GM10266 (cell line): ENCODE measurements at regions not wholly inside any gene's neighbourhood (a gene's known extent, or its start where the extent isn't known, plus 50 kb on each side); places are given as distances from the start of the nearest gene placed in this dataset.

ENCODE experiments used
- DNase-seq: peaks from one replicate; pipeline ENCODE4 v3.0.0; 2012; ENCODE audit errors: extremely low spot score
- TF ChIP-seq, protein P1 (sequence below): IDR thresholded peaks from 2 replicates; pipeline ENCODE4 v1.5.1; 2012; ENCODE audit warnings: mild to moderate bottlenecking, low read depth; ENCODE audit not compliant: control insufficient read depth, insufficient read depth; ENCODE audit errors: missing control alignments

DNA sequence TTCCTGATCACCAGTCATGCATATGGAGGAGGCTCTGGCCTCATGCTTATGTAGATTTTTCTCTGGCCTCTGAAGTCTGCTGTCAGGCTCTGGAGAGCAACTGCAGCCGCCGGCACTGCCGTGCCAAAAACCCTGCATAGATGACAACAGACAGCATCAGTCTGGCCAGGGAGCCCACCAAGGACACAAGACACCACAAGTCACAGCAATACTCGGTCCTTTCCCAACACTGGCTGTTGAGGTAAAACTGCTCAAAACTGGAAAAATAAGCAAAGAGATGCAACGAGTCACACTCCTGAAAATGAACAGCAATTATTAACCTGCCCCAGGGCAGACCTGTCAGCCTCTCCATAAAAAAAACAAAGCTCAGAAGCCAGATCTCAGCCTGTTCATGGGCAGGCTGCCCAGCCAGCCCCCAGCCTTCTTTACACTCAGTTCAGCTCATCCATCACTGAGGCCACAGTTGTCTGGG lies 186.0 kb upstream of the RAB6C start:
- TF ChIP-seq, protein P1, sequence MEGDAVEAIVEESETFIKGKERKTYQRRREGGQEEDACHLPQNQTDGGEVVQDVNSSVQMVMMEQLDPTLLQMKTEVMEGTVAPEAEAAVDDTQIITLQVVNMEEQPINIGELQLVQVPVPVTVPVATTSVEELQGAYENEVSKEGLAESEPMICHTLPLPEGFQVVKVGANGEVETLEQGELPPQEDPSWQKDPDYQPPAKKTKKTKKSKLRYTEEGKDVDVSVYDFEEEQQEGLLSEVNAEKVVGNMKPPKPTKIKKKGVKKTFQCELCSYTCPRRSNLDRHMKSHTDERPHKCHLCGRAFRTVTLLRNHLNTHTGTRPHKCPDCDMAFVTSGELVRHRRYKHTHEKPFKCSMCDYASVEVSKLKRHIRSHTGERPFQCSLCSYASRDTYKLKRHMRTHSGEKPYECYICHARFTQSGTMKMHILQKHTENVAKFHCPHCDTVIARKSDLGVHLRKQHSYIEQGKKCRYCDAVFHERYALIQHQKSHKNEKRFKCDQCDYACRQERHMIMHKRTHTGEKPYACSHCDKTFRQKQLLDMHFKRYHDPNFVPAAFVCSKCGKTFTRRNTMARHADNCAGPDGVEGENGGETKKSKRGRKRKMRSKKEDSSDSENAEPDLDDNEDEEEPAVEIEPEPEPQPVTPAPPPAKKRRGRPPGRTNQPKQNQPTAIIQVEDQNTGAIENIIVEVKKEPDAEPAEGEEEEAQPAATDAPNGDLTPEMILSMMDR: no peak
- no peak for DNase-seq

DNA sequence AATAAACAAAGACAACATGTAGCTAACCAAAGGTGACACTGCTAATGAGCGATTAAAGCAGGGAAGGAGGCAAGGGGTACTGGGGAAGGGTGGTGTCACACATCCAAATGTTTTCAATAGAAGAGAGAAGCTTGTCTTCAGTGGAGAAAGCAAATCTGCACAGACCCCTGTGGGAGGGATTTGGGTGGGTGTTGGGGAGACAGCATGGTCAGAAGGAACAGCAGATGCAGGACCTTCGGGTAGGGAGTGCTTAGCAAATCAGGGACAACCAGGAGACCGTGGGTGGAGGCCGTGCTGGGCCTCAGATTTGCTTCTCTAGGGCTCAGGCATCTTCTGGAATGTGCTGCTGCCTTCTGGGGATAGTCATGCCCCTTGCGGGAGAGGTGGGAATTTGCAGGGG lies 185.3 kb upstream of the RAB6C start:
- no peak for DNase-seq
- TF ChIP-seq, protein P1: no peak

DNA sequence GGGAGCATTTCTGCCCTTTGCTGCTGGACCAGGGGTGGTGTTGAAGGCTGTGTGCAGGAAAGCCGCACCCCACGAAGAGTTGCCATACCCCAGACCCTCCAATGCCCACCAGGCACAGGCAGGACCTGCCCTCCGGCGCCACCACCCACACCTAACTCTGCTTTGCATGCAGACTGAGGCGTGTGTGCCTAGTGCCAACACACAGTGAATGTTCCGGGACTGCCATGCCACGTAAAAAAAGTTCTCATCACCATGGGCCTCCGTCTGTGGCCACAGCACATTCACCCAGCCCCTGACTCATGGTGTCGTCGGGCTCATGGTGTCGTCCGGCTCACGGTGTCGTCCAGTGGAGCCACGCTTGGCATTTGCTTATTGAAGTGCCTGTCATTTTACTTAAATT lies 184.9 kb upstream of the RAB6C start:
- no peak for DNase-seq
- TF ChIP-seq, protein P1: no peak

DNA sequence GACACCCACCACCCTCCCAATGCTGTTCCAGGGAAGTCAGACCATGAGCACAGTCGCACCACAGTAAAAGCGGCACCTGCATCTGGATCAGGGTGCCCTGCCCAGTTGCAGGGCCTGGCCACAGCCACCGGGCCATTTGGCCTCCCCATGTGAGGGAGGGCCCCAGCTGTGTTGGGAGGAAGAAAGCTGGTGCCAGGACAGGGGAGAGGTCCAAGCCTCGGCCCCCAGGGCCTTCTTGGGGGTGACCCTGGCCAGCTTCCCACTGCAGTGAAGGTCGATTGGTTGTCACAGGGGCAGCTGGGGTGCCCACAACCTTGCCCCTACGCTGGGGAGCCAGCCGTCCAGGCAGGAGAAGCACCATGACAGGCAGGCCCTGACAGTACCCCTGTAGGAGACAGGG lies 183.2 kb upstream of the RAB6C start:
- DNase-seq: no peak
- TF ChIP-seq, protein P1: no peak

DNA sequence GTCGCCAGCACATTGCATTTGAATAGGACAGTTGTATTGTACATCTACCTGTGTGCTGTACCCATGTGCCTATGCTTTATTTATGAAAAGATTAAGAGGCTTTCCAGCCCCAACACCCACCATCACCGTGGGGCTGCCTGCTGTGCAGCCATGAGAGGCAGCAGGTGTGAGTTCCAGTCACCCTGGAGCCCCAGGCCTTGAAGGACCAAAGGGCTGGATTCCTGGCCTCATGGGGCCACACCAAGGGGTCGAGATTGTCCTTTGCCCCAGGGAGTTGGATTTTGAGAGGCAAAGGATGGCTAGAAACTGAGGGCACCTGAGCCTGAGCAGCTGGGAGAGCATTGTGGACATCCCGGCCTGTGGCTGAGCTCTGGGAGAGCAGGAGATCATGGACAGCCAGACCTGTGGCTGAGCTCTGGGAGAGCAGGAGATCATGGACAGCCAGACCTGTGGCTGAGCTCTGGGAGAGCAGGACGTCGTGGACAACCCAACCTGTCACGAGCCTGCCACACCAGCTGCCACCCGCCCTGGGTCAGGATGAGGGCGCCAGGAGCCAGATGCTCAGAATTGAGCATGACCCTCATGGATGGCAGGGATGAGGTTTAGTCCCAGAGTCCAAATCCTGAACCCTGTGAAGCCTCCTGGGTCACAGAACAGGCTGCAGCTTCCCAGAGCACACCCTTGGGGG lies 182.5 kb upstream of the RAB6C start:
- TF ChIP-seq, protein P1: no peak
- no peak for DNase-seq

DNA sequence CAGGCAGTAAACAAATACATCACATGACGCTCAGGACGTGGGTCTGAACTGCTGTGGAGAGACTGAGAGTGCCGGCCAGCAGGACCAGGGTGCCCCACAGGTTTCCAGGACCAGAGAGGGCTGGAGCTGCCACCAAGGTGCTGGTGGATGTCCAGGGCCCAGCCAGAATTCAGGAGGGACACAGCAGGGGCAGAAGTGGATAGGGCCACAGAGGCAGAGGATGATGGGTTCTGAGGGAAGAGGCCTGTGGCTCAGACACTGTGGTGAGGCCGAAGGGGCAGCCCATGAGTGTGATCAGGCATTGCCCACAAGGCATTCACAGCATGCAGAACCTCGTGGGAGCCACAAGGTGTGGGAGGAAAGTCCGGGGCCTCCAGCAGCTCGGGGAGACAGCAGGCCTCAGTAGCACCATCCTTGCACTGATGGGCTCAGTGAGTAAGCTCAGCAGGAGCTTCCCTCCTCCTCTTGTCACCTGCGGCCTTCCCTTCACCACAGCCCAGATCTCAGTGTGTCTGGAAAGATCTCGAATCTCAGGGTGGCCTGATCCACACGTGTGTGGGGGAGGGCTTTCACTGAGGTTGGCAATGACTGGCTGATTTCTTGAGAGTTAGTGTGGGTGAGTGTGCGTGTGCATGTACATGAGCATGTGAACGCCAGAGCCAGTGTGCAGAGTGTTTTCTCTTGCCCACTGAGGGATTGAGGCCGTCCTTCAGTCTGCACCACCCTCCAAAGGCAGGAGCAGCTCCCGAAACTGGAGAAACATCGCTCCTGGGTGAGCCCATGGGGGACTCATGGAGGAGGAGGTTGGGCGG lies 181.8 kb upstream of the RAB6C start:
- TF ChIP-seq, protein P1: no peak

DNA sequence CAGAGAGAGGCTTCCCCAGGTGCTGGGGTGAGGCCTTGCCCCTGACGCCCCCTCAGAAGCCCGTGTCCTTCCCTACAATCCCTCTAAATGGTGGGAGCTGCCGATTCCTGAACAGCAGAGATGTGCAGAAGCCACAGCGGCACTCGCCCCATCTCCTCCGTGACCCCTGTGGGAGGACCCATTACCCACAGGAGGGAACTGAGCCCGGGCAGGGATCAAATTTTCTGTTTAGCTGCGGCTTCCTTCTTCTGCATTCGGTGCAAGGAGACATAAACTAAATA lies 181.2 kb upstream of the RAB6C start:
- TF ChIP-seq, protein P1: no peak
- DNase-seq: no peak

More for the DNA sequence above, 181.8 kb upstream of the RAB6C start:
- DNase-seq: no peak
